HEK293T (cell line): ENCODE measurements at regions not wholly inside any gene's neighbourhood (a gene's known extent, or its start where the extent isn't known, plus 50 kb on each side); places are given as distances from the start of the nearest gene placed in this dataset.

Experiments
- ARNT ChIP-seq: fragments of 450-650 bp; IDR thresholded peaks from 2 replicates; pipeline ENCODE4 v1.6.1; 2017; ENCODE audit warnings: mild to moderate bottlenecking
- BHLHE40 ChIP-seq: fragments of 450-650 bp; IDR thresholded peaks from 2 replicates; pipeline ENCODE4 v1.6.1; 2016; ENCODE audit warnings: mild to moderate bottlenecking, moderate library complexity, borderline replicate concordance
- CTBP1 ChIP-seq: fragments of 450-650 bp; IDR thresholded peaks from 2 replicates; pipeline ENCODE4 v1.6.1; 2016; ENCODE audit warnings: borderline replicate concordance
- ELF4 ChIP-seq: fragments of 450-650 bp; IDR thresholded peaks from 2 replicates; pipeline ENCODE4 v1.6.1; 2017; ENCODE audit warnings: antibody characterized with exemption
- FOXK2 ChIP-seq: fragments of 450-650 bp; IDR thresholded peaks from 2 replicates; pipeline ENCODE4 v1.6.1; 2016; ENCODE audit warnings: mild to moderate bottlenecking
- FOXM1 ChIP-seq: fragments of 450-650 bp; IDR thresholded peaks from 2 replicates; pipeline ENCODE4 v1.6.1; 2017; ENCODE audit warnings: mild to moderate bottlenecking, borderline replicate concordance
- HDGF ChIP-seq: fragments of 450-650 bp; IDR thresholded peaks from 2 replicates; pipeline ENCODE4 v1.6.1; 2017; ENCODE audit warnings: antibody characterized with exemption, borderline replicate concordance
- LEF1 ChIP-seq: fragments of 450-650 bp; IDR thresholded peaks from 2 replicates; pipeline ENCODE4 v1.6.1; 2017; ENCODE audit warnings: mild to moderate bottlenecking, borderline replicate concordance
- NFRKB ChIP-seq: fragments of 450-650 bp; IDR thresholded peaks from 2 replicates; pipeline ENCODE4 v1.6.1; 2016; ENCODE audit warnings: mild to moderate bottlenecking, moderate library complexity
- SP1 ChIP-seq: fragments of 450-650 bp; IDR thresholded peaks from 2 replicates; pipeline ENCODE4 v1.6.1; 2017
- SUZ12 ChIP-seq: fragments of 450-650 bp; IDR thresholded peaks from 2 replicates; pipeline ENCODE4 v1.6.1; 2016; ENCODE audit warnings: mild to moderate bottlenecking
- TARDBP ChIP-seq: fragments of 450-650 bp; IDR thresholded peaks from 2 replicates; pipeline ENCODE4 v1.6.1; 2016
- ZNF384 ChIP-seq: fragments of 450-650 bp; IDR thresholded peaks from 2 replicates; pipeline ENCODE4 v1.6.1; 2016
- TF ChIP-seq, protein P1 (sequence below): fragments of 450-650 bp; IDR thresholded peaks from 2 replicates; pipeline ENCODE4 v1.6.1; 2016

DNA sequence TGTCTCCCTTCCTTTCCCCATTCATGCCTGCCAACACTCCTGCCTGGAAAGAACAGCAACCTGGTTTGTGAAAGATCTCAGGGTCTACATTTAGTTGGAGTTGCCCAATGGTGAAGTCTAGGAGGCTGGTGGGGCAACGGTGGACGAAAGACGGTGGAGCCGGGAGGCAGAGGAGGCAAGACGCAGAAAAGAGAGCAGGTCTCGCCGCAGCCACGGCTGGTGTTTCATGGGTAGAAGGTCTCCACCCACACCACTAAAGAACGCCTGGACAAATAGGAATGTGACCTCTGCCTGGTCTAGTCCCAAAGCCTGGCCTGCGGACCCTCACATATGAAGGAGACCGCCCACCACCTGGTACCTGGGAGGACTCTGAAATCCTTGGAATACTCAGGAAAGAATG lies 185.6 kb downstream of the ALG10 start:
- TF ChIP-seq SP1: no peak
- no peak for TF ChIP-seq BHLHE40
- no peak for TF ChIP-seq FOXM1
- TF ChIP-seq LEF1: no peak
- no peak for TF ChIP-seq HDGF
- TF ChIP-seq TARDBP: no peak
- TF ChIP-seq FOXK2: no peak
- TF ChIP-seq, protein P1, sequence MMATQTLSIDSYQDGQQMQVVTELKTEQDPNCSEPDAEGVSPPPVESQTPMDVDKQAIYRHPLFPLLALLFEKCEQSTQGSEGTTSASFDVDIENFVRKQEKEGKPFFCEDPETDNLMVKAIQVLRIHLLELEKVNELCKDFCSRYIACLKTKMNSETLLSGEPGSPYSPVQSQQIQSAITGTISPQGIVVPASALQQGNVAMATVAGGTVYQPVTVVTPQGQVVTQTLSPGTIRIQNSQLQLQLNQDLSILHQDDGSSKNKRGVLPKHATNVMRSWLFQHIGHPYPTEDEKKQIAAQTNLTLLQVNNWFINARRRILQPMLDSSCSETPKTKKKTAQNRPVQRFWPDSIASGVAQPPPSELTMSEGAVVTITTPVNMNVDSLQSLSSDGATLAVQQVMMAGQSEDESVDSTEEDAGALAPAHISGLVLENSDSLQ: no peak
- TF ChIP-seq NFRKB: no peak
- TF ChIP-seq ARNT: no peak
- TF ChIP-seq SUZ12: no peak
- no peak for TF ChIP-seq ZNF384
- TF ChIP-seq ELF4: no peak
- no peak for TF ChIP-seq CTBP1
